Ascending aorta (tissue), 2 donors: ENCODE measurements at regions not wholly inside any gene's neighbourhood (a gene's known extent, or its start where the extent isn't known, plus 50 kb on each side); places are given as distances from the start of the nearest gene placed in this dataset.

ENCODE experiments used
- DNase-seq, 2 donors: peaks; one replicate each; pipeline ENCODE4 v3.0.0-alpha.2; 2019; ENCODE audit warnings: low spot score in 2 of 2
- H3K27ac ChIP-seq, 2 donors: fragments of 200-600 bp; sonication (generic); one replicate each; pipeline ENCODE4 v1.5.1; 2016 to 2017; ENCODE audit warnings: mild to moderate bottlenecking in 1 of 2
- H3K27me3 ChIP-seq: fragments of 200-600 bp; sonication (generic); one replicate; pipeline ENCODE4 v1.5.1; 2017
- H3K36me3 ChIP-seq, 2 donors: fragments of 200-600 bp; sonication (generic); one replicate each; pipeline ENCODE4 v1.5.1; 2016
- H3K4me1 ChIP-seq, 2 donors: fragments of 200-600 bp; sonication (generic); one replicate each; pipeline ENCODE4 v1.5.1; 2016 to 2017; ENCODE audit warnings: mild to moderate bottlenecking in 1 of 2
- H3K4me3 ChIP-seq, 2 donors: fragments of 200-600 bp; sonication (generic); one replicate each; pipeline ENCODE4 v1.5.1; 2016 to 2017; ENCODE audit warnings: mild to moderate bottlenecking in 1 of 2
- H3K9me3 ChIP-seq, 2 donors: fragments of 200-600 bp; sonication (generic); one replicate each; pipeline ENCODE4 v1.5.1; 2016
- CTCF ChIP-seq, 3 experiments: fragments of 200-600 bp in 2 of 3; fragments of 450-650 bp in 1 of 3; sonication (generic) in 2 of 3; IDR thresholded peaks; one replicate each; pipeline ENCODE4 v1.5.1; 2016 to 2019; ENCODE audit warnings: antibody characterized with exemption in 3 of 3, mild to moderate bottlenecking in 1 of 3, moderate library complexity in 1 of 3
- intact Hi-C: fragments of 100-400 bp; cut with DNase I; formaldehyde crosslinking; loops from one replicate; pipeline ENCODE4 v1.15.1; 2023

GRCh38 chr1:234925440-234926263 is 203.0 kb downstream of the TOMM20 start:
- peak in 1 of 2 donors; percentile 81 for DNase-seq
- Histone ChIP-seq H3K4me3 (no peak overlapping the region), H3K27me3 (no peaks in the 10 kb centered on the region), H3K27ac (peak overlapping the region; percentile 74 to 78), H3K9me3 (no peaks in the 10 kb centered on the region), H3K36me3 (no peaks in the 10 kb centered on the region), H3K4me1 (peaks cover 5 to 35% of the 10 kb centered on the region in 2 donors)
- intact Hi-C loops, result loop anchor here (1.0 to 2.0 kb wide), 2 partner anchors 37 to 426 kb away; no protein-coding TSS in a partner anchor
- TF ChIP-seq CTCF (IDR thresholded peaks at IDR 0.05), result no peak

GRCh38 chr1:234924450-234925355 is 203.9 kb downstream of the TOMM20 start:
- Histone ChIP-seq H3K9me3 (no peaks in the 10 kb centered on the region), H3K27ac (peak overlapping the region; percentile 74 to 78), H3K4me1 (peaks cover 7 to 44% of the 10 kb centered on the region in 2 donors), H3K4me3 (no peak overlapping the region), H3K36me3 (no peaks in the 10 kb centered on the region), H3K27me3 (no peaks in the 10 kb centered on the region)
- intact Hi-C loops, result no loop called here
- DNase-seq, result peak in 1 of 2 donors; percentile 62
- TF ChIP-seq CTCF (IDR thresholded peaks at IDR 0.05), result no peak

GRCh38 chr1:234923626-234924025 is 205.0 kb downstream of the TOMM20 start:
- intact Hi-C loops, result no loop called here
- Histone ChIP-seq H3K9me3 (no peaks in the 10 kb centered on the region), H3K27ac (peak overlapping the region in 1 of 2 donors; percentile 29), H3K4me1 (peaks cover 13 to 55% of the 10 kb centered on the region in 2 donors), H3K4me3 (no peak overlapping the region), H3K27me3 (no peaks in the 10 kb centered on the region), H3K36me3 (no peaks in the 10 kb centered on the region)
- TF ChIP-seq CTCF (IDR thresholded peaks at IDR 0.05), result no peak
- DNase-seq, result peak in 1 of 2 donors; percentile 43

GRCh38 chr1:234922987-234923386 is 205.7 kb downstream of the TOMM20 start:
- Histone ChIP-seq H3K9me3 (no peaks in the 10 kb centered on the region), H3K4me1 (peaks cover 14 to 60% of the 10 kb centered on the region in 2 donors), H3K36me3 (no peaks in the 10 kb centered on the region), H3K27me3 (no peaks in the 10 kb centered on the region), H3K27ac (peak overlapping the region; percentile 86 to 94), H3K4me3 (no peak overlapping the region)
- no peak for DNase-seq
- intact Hi-C loops, result no loop called here
- TF ChIP-seq CTCF (IDR thresholded peaks at IDR 0.05), result no peak

- peak overlapping the region; percentile 86 to 94 for H3K27ac ChIP-seq
- peaks cover 24 to 68% of the 10 kb centered on the region in 2 donors for H3K4me1 ChIP-seq
- no peaks in the 10 kb centered on the region for H3K27me3 ChIP-seq
- DNase-seq, result peak in 1 of 2 donors; percentile 79
- intact Hi-C loops, result no loop called here
- H3K9me3 ChIP-seq, result no peaks in the 10 kb centered on the region
- H3K4me3 ChIP-seq, result no peak overlapping the region
- TF ChIP-seq CTCF (IDR thresholded peaks at IDR 0.05), result no peak
- no peaks in the 10 kb centered on the region for H3K36me3 ChIP-seq
These were observed 207.2 kb downstream of the TOMM20 start for GRCh38 chr1:234921266-234922062.
